ENCODE measurements at regions not wholly inside any gene's neighbourhood (a gene's known extent, or its start where the extent isn't known, plus 50 kb on each side); places are given as distances from the start of the nearest gene placed in this dataset.

GRCh38 chr1:29641921-29642320 is 405.6 kb downstream of the PTPRU start:
- DNase-seq (ENCODE audit: extremely low read depth in 1 of 2, low read depth in 1 of 2), result no peak

GRCh38 chr1:29640428-29640785 is 404.1 kb downstream of the PTPRU start:
- DNase-seq (ENCODE audit: extremely low read depth in 1 of 2, low read depth in 1 of 2), result no peak

- no peak for DNase-seq (ENCODE audit: extremely low read depth in 1 of 2, low read depth in 1 of 2)
Measured at GRCh38 chr1:29639741-29640427, 403.6 kb downstream of the PTPRU start.

- no peak for DNase-seq (ENCODE audit: extremely low read depth in 1 of 2, low read depth in 1 of 2)
Measured at GRCh38 chr1:29639156-29639736, 402.9 kb downstream of the PTPRU start.

- DNase-seq (ENCODE audit: extremely low read depth in 1 of 2, low read depth in 1 of 2), result no peak
Measured at GRCh38 chr1:29638281-29638680, 402.0 kb downstream of the PTPRU start.

GRCh38 chr1:29636936-29637335 is 400.6 kb downstream of the PTPRU start:
- no peak for DNase-seq (ENCODE audit: extremely low read depth in 1 of 2, low read depth in 1 of 2)

- no peak for DNase-seq (ENCODE audit: extremely low read depth in 1 of 2, low read depth in 1 of 2)
Measured at GRCh38 chr1:29635501-29636263, 399.4 kb downstream of the PTPRU start.

GRCh38 chr1:29634746-29635335 is 398.5 kb downstream of the PTPRU start:
- no peak for DNase-seq (ENCODE audit: extremely low read depth in 1 of 2, low read depth in 1 of 2)

GRCh38 chr1:29634324-29634723 is 398.0 kb downstream of the PTPRU start:
- DNase-seq (ENCODE audit: extremely low read depth in 1 of 2, low read depth in 1 of 2), result no peak

- no peak for DNase-seq (ENCODE audit: extremely low read depth in 1 of 2, low read depth in 1 of 2)
Measured at GRCh38 chr1:29633771-29634170, 397.4 kb downstream of the PTPRU start.

GRCh38 chr1:29632806-29633615 is 396.7 kb downstream of the PTPRU start:
- DNase-seq (ENCODE audit: extremely low read depth in 1 of 2, low read depth in 1 of 2), result no peak

GRCh38 chr1:29631836-29632805 is 395.8 kb downstream of the PTPRU start:
- DNase-seq (ENCODE audit: extremely low read depth in 1 of 2, low read depth in 1 of 2), result no peak

- DNase-seq (ENCODE audit: extremely low read depth in 1 of 2, low read depth in 1 of 2), result no peak
Measured at GRCh38 chr1:29631361-29631760, 395.0 kb downstream of the PTPRU start.

GRCh38 chr1:29630756-29631155 is 394.4 kb downstream of the PTPRU start:
- DNase-seq (ENCODE audit: extremely low read depth in 1 of 2, low read depth in 1 of 2), result no peak

GRCh38 chr1:29629814-29630516 is 393.6 kb downstream of the PTPRU start:
- no peak for DNase-seq (ENCODE audit: extremely low read depth in 1 of 2, low read depth in 1 of 2)

GRCh38 chr1:29629401-29629800 is 393.1 kb downstream of the PTPRU start:
- no peak for DNase-seq (ENCODE audit: extremely low read depth in 1 of 2, low read depth in 1 of 2)

GRCh38 chr1:29628190-29628589 is 391.9 kb downstream of the PTPRU start:
- DNase-seq (ENCODE audit: extremely low read depth in 1 of 2, low read depth in 1 of 2), result no peak

- no peak for DNase-seq (ENCODE audit: extremely low read depth in 1 of 2, low read depth in 1 of 2)
Measured at GRCh38 chr1:29626726-29627125, 390.4 kb downstream of the PTPRU start.

- no peak for DNase-seq (ENCODE audit: extremely low read depth in 1 of 2, low read depth in 1 of 2)
Measured at GRCh38 chr1:29626066-29626465, 389.7 kb downstream of the PTPRU start.
